ENCODE measurements at regions not wholly inside any gene's neighbourhood (a gene's known extent, or its start where the extent isn't known, plus 50 kb on each side); places are given as distances from the start of the nearest gene placed in this dataset.

DNA sequence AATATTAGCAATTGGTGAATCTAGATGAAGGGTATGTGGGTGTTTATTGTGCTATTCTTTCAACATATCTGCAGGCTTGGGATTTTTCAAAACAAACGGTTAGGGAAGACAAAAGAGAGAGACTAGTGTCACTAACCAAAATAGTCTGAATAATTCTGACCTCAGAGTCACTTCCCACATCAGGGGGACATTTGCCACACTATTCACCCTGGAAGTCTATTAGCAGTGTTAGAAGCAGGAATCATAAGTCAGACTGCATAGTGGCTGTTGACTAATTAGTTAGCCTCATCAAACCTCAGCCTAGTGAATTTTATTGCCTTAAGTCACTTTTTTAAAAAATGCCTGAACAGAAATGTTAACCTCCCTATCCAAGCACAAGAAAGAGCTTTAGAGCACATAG lies 169.2 kb upstream of the RGMB start:
- FAIRE-seq = no peak
- DNase-seq (ENCODE audit: insufficient read length, low spot score) = no peak
- TF ChIP-seq POU2F2 (IDR thresholded peaks at IDR 0.05; ENCODE audit: low read depth, low read length) (no peak), TAF1 (IDR thresholded peaks at IDR 0.05; ENCODE audit: low read depth, low read length) (no peak), POLR2AphosphoS5 (IDR thresholded peaks at IDR 0.05; ENCODE audit: low read depth, low read length) (no peak), POLR2A (IDR thresholded peaks at IDR 0.05; ENCODE audit: low read depth, low read length) (no peak), PAX5 (IDR thresholded peaks at IDR 0.05; ENCODE audit: insufficient read depth, low read length, severe bottlenecking) (no peak), SPI1 (IDR thresholded peaks at IDR 0.05; ENCODE audit: low read depth, low read length) (no peak)

- DNase-seq (ENCODE audit: insufficient read length, low spot score) = no peak
- no peak for FAIRE-seq
- TF ChIP-seq POLR2AphosphoS5 (IDR thresholded peaks at IDR 0.05; ENCODE audit: low read depth, low read length) (no peak), POLR2A (IDR thresholded peaks at IDR 0.05; ENCODE audit: low read depth, low read length) (no peak), POU2F2 (IDR thresholded peaks at IDR 0.05; ENCODE audit: low read depth, low read length) (no peak), SPI1 (IDR thresholded peaks at IDR 0.05; ENCODE audit: low read depth, low read length) (no peak), PAX5 (IDR thresholded peaks at IDR 0.05; ENCODE audit: insufficient read depth, low read length, severe bottlenecking) (no peak), TAF1 (IDR thresholded peaks at IDR 0.05; ENCODE audit: low read depth, low read length) (no peak)
These were observed 168.6 kb upstream of the RGMB start for GRCh38 chr5:98604721-98605425.

DNA sequence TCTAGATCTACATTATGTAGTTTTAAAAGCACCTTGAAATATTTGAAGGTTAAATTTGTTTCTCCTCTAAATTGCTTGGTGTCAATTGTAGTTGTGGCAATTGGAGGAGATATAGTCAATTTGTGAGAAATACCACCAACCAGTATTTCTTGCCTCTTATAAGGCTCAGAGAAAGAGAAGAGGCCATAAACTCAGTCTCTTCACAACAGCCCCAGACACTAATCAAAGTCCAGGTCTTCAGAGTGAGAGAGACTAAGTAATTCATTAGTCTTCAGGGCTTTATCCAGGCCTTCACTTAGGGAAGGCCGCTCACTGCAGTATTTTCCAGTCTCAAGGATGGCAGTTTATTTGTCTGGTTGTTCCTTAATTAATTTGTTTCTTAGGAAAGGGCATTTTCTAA lies 168.0 kb upstream of the RGMB start:
- DNase-seq (ENCODE audit: insufficient read length, low spot score) (no peak), FAIRE-seq (no peak)

DNA sequence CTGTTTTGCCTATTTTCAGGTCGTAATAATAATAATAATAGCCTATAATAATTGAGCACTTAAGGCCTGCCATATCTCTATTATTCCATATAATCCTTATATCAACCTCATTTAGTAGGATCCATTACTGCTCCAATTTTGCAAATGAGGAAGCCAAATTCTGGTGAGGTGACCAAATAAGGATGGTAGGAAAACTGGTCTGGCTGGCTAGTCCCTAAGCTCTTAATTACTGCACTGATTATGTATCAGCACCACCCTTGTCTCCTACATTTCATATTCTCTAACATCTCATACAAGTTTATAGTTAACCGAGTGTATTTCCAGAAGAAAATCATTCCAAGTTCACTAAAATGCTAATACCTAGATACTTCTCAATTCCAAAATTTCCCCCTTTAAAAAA lies 166.5 kb upstream of the RGMB start:
- DNase-seq (ENCODE audit: insufficient read length, low spot score) (no peak), FAIRE-seq (no peak)
- TF ChIP-seq POLR2A (IDR thresholded peaks at IDR 0.05; ENCODE audit: low read depth, low read length) (no peak), SPI1 (IDR thresholded peaks at IDR 0.05; ENCODE audit: low read depth, low read length) (no peak), PAX5 (IDR thresholded peaks at IDR 0.05; ENCODE audit: insufficient read depth, low read length, severe bottlenecking) (no peak), TAF1 (IDR thresholded peaks at IDR 0.05; ENCODE audit: low read depth, low read length) (no peak), POU2F2 (IDR thresholded peaks at IDR 0.05; ENCODE audit: low read depth, low read length) (no peak), POLR2AphosphoS5 (IDR thresholded peaks at IDR 0.05; ENCODE audit: low read depth, low read length) (no peak)

More for the DNA sequence above, 168.0 kb upstream of the RGMB start:
- TF ChIP-seq PAX5 (IDR thresholded peaks at IDR 0.05; ENCODE audit: insufficient read depth, low read length, severe bottlenecking) (no peak), TAF1 (IDR thresholded peaks at IDR 0.05; ENCODE audit: low read depth, low read length) (no peak), POU2F2 (IDR thresholded peaks at IDR 0.05; ENCODE audit: low read depth, low read length) (no peak), POLR2AphosphoS5 (IDR thresholded peaks at IDR 0.05; ENCODE audit: low read depth, low read length) (no peak), SPI1 (IDR thresholded peaks at IDR 0.05; ENCODE audit: low read depth, low read length) (no peak)

DNA sequence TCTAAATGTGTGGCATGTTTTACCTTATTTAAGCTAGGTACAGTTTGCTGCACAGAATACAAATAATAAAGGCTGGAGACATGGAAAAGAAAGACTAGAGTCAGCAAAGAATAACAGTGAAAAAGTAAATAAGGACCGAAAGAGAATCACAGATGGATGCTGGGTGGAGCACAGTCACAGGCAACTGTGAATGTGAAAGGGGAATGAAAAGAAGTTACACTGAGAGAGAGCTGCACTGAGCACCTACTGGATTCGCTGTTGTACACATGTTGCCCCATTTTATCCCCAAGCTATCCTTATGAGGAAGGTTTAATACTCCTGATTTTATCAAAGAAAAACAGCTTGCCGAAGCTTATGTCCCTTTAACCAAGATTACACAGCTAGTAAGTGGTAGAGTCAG lies 165.4 kb upstream of the RGMB start:
- FAIRE-seq = no peak
- no peak for DNase-seq (ENCODE audit: insufficient read length, low spot score)
- TF ChIP-seq TAF1 (IDR thresholded peaks at IDR 0.05; ENCODE audit: low read depth, low read length) = no peak
- no peak for TF ChIP-seq POLR2AphosphoS5 (IDR thresholded peaks at IDR 0.05; ENCODE audit: low read depth, low read length)

DNA sequence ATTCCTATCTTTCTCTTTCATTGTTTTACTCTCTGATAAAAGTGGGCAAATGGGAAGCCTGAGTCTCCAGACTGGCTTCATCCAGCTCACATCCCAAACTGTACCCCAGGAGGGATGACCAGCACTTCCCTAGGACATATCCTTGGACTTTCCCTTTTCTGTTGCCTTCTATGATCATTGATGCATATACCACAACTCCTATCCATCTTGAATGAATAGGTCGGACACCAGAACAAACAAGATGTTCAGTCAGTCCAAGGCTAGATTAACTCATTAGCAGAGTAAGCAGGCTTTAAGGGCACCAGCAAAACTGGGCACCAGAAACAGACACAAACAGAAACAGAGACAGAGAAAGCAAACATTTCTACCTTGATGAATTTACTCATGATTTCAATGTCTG lies 159.1 kb upstream of the RGMB start:
- DNase-seq (ENCODE audit: insufficient read length, low spot score) = no peak
- FAIRE-seq = no peak
- TF ChIP-seq SPI1 (IDR thresholded peaks at IDR 0.05; ENCODE audit: low read depth, low read length) (no peak), POLR2A (IDR thresholded peaks at IDR 0.05; ENCODE audit: low read depth, low read length) (no peak), POLR2AphosphoS5 (IDR thresholded peaks at IDR 0.05; ENCODE audit: low read depth, low read length) (no peak), POU2F2 (IDR thresholded peaks at IDR 0.05; ENCODE audit: low read depth, low read length) (no peak), PAX5 (IDR thresholded peaks at IDR 0.05; ENCODE audit: insufficient read depth, low read length, severe bottlenecking) (no peak), TAF1 (IDR thresholded peaks at IDR 0.05; ENCODE audit: low read depth, low read length) (no peak)

DNA sequence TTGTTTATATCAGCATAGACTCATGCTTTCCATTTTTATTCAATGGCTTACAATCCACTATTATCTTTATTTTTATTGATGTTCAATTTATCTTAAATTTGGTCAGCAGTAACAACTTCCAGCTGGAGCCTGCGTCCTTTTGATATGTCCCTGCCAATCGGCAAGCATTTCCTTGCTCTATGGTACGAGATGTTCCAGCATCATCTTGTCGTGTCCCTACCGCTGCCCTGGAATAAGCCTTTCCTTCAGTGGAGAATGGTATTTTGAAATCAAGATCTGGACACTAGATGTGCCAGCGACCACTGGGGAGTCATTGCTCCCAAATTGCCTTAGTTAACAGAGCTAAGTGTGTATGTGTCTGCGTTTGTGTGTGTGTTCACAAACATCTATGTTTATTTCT lies 151.6 kb upstream of the RGMB start:
- TF ChIP-seq SPI1 (IDR thresholded peaks at IDR 0.05; ENCODE audit: low read depth, low read length) = no peak
- no peak for TF ChIP-seq TAF1 (IDR thresholded peaks at IDR 0.05; ENCODE audit: low read depth, low read length)
- TF ChIP-seq POU2F2 (IDR thresholded peaks at IDR 0.05; ENCODE audit: low read depth, low read length) = no peak
- no peak for TF ChIP-seq PAX5 (IDR thresholded peaks at IDR 0.05; ENCODE audit: insufficient read depth, low read length, severe bottlenecking)
- no peak for TF ChIP-seq POLR2A (IDR thresholded peaks at IDR 0.05; ENCODE audit: low read depth, low read length)
- no peak for TF ChIP-seq POLR2AphosphoS5 (IDR thresholded peaks at IDR 0.05; ENCODE audit: low read depth, low read length)
- DNase-seq (ENCODE audit: insufficient read length, low spot score) (no peak), FAIRE-seq (no peak)

- TF ChIP-seq TAF1 (IDR thresholded peaks at IDR 0.05; ENCODE audit: low read depth, low read length) = no peak
- no peak for TF ChIP-seq SPI1 (IDR thresholded peaks at IDR 0.05; ENCODE audit: low read depth, low read length)
- TF ChIP-seq POLR2AphosphoS5 (IDR thresholded peaks at IDR 0.05; ENCODE audit: low read depth, low read length) = no peak
- TF ChIP-seq POLR2A (IDR thresholded peaks at IDR 0.05; ENCODE audit: low read depth, low read length) = no peak
- no peak for TF ChIP-seq PAX5 (IDR thresholded peaks at IDR 0.05; ENCODE audit: insufficient read depth, low read length, severe bottlenecking)
- TF ChIP-seq POU2F2 (IDR thresholded peaks at IDR 0.05; ENCODE audit: low read depth, low read length) = no peak
- DNase-seq (ENCODE audit: insufficient read length, low spot score) (no peak), FAIRE-seq (no peak)
These were observed 149.2 kb upstream of the RGMB start for GRCh38 chr5:98624145-98624880.

DNA sequence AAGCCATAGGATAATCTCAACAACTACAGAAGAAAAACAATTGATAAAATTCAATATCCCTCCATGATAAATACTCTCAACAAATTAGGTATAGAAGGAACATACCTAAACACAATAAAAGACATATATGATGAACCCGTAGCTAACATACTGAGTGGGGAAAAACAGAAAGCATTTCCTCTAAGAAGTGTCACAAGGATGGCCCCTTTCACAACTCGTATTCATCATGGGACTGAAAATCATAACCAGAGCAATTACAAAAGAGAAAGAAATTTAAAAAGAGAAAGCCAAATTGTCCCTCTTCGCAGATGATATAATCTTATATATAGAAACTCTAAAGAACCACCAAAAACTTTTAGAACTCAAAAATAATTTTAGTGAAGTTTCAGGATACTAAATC lies 146.3 kb upstream of the RGMB start:
- FAIRE-seq = no peak
- TF ChIP-seq POU2F2 (IDR thresholded peaks at IDR 0.05; ENCODE audit: low read depth, low read length) (no peak), POLR2AphosphoS5 (IDR thresholded peaks at IDR 0.05; ENCODE audit: low read depth, low read length) (no peak), SPI1 (IDR thresholded peaks at IDR 0.05; ENCODE audit: low read depth, low read length) (no peak), POLR2A (IDR thresholded peaks at IDR 0.05; ENCODE audit: low read depth, low read length) (no peak), PAX5 (IDR thresholded peaks at IDR 0.05; ENCODE audit: insufficient read depth, low read length, severe bottlenecking) (no peak), TAF1 (IDR thresholded peaks at IDR 0.05; ENCODE audit: low read depth, low read length) (no peak)

More for the DNA sequence above, 146.3 kb upstream of the RGMB start:
- no peak for DNase-seq (ENCODE audit: insufficient read length, low spot score)
